DND-41 (cell line): ENCODE measurements at regions not wholly inside any gene's neighbourhood (a gene's known extent, or its start where the extent isn't known, plus 50 kb on each side); places are given as distances from the start of the nearest gene placed in this dataset.

Experiments used
- EZH2 ChIP-seq: IDR thresholded peaks from 3 replicates; pipeline ENCODE4 v1.6.1; 2012; ENCODE audit warnings: borderline replicate concordance, low read depth, mild to moderate bottlenecking, moderate library complexity, low read length, inconsistent platforms; ENCODE audit not compliant: severe bottlenecking
- TF ChIP-seq, protein P1 (sequence below): IDR thresholded peaks from 2 replicates; pipeline ENCODE4 v1.5.1; 2012; ENCODE audit warnings: borderline replicate concordance, low read length, moderate library complexity, mild to moderate bottlenecking; ENCODE audit not compliant: poor library complexity, severe bottlenecking; ENCODE audit errors: extremely low read depth

DNA sequence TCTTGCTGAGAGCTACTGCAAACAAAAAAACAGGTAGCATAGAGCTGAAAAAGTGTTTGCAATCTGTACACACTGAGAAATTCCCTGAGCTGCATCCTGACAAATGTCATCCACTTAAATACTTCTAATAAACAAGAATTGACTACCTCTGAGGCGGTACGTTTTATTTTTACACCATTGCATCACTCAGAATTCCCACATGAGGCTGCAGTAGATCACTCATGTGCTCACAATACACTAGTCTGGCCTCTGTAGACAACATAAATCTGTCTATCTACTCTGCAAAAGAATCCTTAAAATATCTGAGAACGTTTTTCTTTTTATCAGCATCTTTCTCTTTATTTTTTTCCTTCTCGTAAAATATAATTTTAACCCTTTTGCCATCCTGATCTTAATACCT, 661.4 kb downstream of the EPHA7 start:
- TF ChIP-seq, protein P1, sequence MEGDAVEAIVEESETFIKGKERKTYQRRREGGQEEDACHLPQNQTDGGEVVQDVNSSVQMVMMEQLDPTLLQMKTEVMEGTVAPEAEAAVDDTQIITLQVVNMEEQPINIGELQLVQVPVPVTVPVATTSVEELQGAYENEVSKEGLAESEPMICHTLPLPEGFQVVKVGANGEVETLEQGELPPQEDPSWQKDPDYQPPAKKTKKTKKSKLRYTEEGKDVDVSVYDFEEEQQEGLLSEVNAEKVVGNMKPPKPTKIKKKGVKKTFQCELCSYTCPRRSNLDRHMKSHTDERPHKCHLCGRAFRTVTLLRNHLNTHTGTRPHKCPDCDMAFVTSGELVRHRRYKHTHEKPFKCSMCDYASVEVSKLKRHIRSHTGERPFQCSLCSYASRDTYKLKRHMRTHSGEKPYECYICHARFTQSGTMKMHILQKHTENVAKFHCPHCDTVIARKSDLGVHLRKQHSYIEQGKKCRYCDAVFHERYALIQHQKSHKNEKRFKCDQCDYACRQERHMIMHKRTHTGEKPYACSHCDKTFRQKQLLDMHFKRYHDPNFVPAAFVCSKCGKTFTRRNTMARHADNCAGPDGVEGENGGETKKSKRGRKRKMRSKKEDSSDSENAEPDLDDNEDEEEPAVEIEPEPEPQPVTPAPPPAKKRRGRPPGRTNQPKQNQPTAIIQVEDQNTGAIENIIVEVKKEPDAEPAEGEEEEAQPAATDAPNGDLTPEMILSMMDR: no peak
- no peak for TF ChIP-seq EZH2
